AG04450 (cell line): ENCODE measurements at regions not wholly inside any gene's neighbourhood (a gene's known extent, or its start where the extent isn't known, plus 50 kb on each side); places are given as distances from the start of the nearest gene placed in this dataset.
"Not testable (repeated sequence)": the region's sequence is repeated elsewhere in the genome, so short reads cannot be mapped to it uniquely, and the experiment has no call there.

Source experiments
- CTCF ChIA-PET: fragments of 300-600, 350-600 bp; formaldehyde crosslinking; extraction: SDS; loops from one replicate; lab custom pipeline; 2022; ENCODE audit warnings: antibody characterized with exemption, inconsistent platforms; lab: Charles Lee
- POLR2A ChIA-PET: fragments of 350-600 bp; formaldehyde crosslinking; extraction: SDS; loops from one replicate; lab custom pipeline; 2021; ENCODE audit warnings: antibody characterized with exemption, inconsistent platforms; lab: Yijun Ruan, JAX
- DNase-seq: peaks from one replicate; pipeline ENCODE4 v3.0.0-alpha.2; 2011; ENCODE audit warnings: low read depth, low spot score
- H3K27ac ChIP-seq: one replicate; pipeline ENCODE4 v1.5.1; 2012; ENCODE audit warnings: low read depth, low read length, control low read depth
- H3K27me3 ChIP-seq: one replicate; pipeline ENCODE4 v1.6.0; 2012; ENCODE audit warnings: low read length; ENCODE audit not compliant: control insufficient read depth, insufficient read depth
- H3K4me3 ChIP-seq: 2 replicates; pipeline ENCODE4 v1.5.1; 2011; ENCODE audit warnings: mild to moderate bottlenecking, low read depth, low read length, control low read depth
- H3K9me3 ChIP-seq: 2 replicates; pipeline ENCODE4 v1.5.1; 2012; ENCODE audit warnings: low read length; ENCODE audit not compliant: control insufficient read depth, insufficient read depth
- CTCF ChIP-seq: IDR thresholded peaks from 2 replicates; pipeline ENCODE4 v1.5.1; 2011; ENCODE audit warnings: low read depth, low read length, control low read depth, inconsistent platforms

DNA sequence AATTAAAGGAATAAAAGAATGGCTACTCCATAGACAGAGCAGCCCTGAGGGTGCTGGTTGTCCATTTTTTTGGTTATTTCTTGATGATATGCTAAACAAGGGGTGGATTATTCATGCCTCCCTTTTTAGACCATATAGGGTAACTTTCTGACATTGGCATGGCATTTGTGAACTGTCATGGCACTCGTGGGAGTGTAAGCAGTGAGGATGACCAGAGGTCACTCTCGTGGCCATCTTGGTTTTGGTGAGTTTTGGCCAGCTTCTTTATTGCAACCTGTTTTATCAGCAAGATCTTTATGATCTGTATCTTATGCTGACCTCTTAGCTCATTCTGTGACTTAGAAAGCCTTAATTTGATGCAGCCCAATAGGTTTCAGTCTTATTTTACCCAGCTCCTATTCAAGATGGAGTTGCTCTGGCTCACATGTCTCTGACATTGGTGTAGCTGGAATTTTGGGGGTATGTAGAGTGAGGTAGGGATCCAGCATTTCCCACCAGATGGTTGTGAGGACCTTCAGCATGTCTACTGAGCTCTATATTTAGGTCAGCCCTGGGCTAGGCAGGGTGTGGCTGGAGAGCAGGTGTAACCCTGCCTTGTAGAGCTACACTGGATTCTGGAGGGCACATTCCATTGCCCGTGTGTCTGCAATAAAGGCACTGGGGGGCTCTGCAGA, 103.5 kb upstream of the SLC38A2 start:
- no peak for DNase-seq
- no peak overlapping the region for H3K27ac ChIP-seq
- no peaks in the 10 kb centered on the region for H3K27me3 ChIP-seq
- TF ChIP-seq CTCF: no peak
- ChIA-PET POLR2A (interaction anchor here (0.5 kb wide), 1 partner anchor 124 kb away, joined by 3 read pairs; no protein-coding TSS in a partner anchor), CTCF (no interaction called here)
- no peaks in the 10 kb centered on the region for H3K9me3 ChIP-seq
- no peak overlapping the region for H3K4me3 ChIP-seq

GRCh38 chr12:46474385-46474784, 101.8 kb upstream of the SLC38A2 start:
- H3K4me3 ChIP-seq, H3K27me3 ChIP-seq, DNase-seq, H3K9me3 ChIP-seq: not testable (repeated sequence)
- CTCF ChIA-PET: interaction anchor here (1.3 kb wide), 1 partner anchor 187 kb away, joined by 3 read pairs; no protein-coding TSS in a partner anchor
- POLR2A ChIA-PET: interaction anchor here (0.5 to 1.7 kb wide), 9 partner anchors 10 to 103 kb away, joined by 3 to 9 read pairs (median 5); no protein-coding TSS in a partner anchor
- H3K27ac ChIP-seq: peak overlapping the region; percentile 77

DNA sequence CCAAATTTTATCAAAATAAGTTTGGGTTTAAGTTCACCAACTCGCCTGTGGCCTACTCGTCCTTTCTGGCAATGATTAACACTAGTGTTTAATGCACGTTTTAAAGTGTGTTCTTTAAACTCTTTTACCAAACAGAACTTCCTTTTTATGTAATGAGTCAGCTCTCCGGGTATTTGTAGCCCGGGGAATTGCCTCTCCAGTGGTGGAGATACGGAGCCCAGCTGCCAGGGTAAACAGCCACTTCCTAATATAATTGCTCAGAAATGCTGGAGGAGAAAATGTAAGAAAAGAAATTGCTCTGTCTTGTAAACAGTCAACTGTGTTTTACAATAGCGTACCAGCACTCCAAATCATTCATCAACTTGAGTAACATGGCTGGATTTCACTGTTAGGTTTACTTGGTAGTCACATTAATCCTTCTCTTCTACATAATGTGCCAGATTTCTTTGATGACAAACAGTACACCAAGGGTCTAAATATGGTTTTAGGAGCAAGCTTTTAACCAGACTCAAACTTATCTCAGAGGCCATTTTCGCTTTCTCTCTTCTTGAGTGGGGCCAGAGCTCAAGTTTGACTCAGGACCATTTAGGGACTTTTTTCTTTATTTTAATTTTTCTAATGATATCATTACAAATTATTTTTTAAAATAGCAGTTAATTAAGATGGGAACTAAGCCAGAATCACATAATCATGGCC, 101.2 kb upstream of the SLC38A2 start:
- peak; percentile 87 for DNase-seq
- POLR2A ChIA-PET: interaction anchor here (0.5 to 1.7 kb wide), 11 partner anchors 10 to 188 kb away, joined by 3 to 9 read pairs (median 4); no protein-coding TSS in a partner anchor
- CTCF ChIA-PET: interaction anchor here (1.3 kb wide), 1 partner anchor 188 kb away, joined by 3 read pairs; no protein-coding TSS in a partner anchor
- Histone ChIP-seq H3K9me3 (no peaks in the 10 kb centered on the region), H3K4me3 (no peak overlapping the region; the same call in 1 of the 2 replicates), H3K27ac (peak overlapping the region; percentile 77), H3K27me3 (no peaks in the 10 kb centered on the region)
- no peak for TF ChIP-seq CTCF

DNA sequence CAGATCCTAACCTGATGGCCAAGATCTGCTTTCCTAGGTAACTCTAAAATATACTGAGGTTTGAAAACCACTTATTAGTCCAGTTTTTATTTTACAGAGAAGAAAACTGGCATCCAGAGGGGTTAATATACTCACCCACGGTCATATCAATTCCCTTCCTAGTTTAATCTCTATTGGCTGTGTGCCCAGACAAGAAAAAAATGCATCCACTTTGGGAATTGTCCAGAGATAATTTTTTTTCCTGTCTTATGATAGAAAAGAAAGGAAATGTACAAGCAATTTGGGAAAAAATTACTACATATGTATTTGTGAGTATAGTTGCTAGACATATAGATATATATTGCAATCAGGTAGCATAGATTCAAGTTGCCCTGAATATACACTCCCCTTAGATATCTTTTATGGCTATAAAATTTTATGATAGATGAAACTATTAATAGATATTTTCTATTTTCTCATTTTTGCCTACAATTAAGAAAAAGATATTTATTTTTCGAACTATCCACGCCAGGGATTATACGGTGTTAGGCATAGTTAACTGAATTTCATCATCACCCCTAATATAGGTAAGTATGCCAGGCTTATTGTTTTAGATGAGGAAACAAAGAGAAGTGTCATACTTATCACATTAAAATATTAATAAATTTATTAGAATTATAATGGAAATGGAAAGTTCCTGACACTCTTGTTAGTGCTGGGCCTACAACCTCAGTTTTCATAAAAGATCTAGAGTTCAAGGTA, 100.5 kb upstream of the SLC38A2 start:
- no peak for DNase-seq
- no peaks in the 10 kb centered on the region for H3K27me3 ChIP-seq
- ChIA-PET CTCF (no interaction called here), POLR2A (interaction anchor here (0.6 to 1.7 kb wide), 10 partner anchors 11 to 188 kb away, joined by 3 to 9 read pairs (median 4); no protein-coding TSS in a partner anchor)
- no peak overlapping the region for H3K27ac ChIP-seq
- no peaks in the 10 kb centered on the region for H3K9me3 ChIP-seq
- no peak overlapping the region for H3K4me3 ChIP-seq
- no peak for TF ChIP-seq CTCF

- no peak for TF ChIP-seq CTCF
- Histone ChIP-seq H3K27ac (no peak overlapping the region), H3K9me3 (no peaks in the 10 kb centered on the region), H3K27me3 (no peaks in the 10 kb centered on the region), H3K4me3 (no peak overlapping the region)
- DNase-seq: no peak
- ChIA-PET CTCF (no interaction called here), POLR2A (no interaction called here)
Measured at GRCh38 chr12:46472144-46472705, 99.7 kb upstream of the SLC38A2 start.
